GM12878 (cell line): ENCODE measurements at regions not wholly inside any gene's neighbourhood (a gene's known extent, or its start where the extent isn't known, plus 50 kb on each side); places are given as distances from the start of the nearest gene placed in this dataset.

ENCODE experiments used
- ATAC-seq: fragments of 200-7000 bp; cut with Tn5 transposase; 3 replicates; pipeline ENCODE4 v1.9.1; 2020; ENCODE audit warnings: mild to moderate bottlenecking, moderate library complexity
- BruUV-seq: library from RNA; stranded (reverse); fragments of 400-500 nt; replicated peaks from 2 replicates; lab custom pipeline; 2021; lab: Mats Ljungman, UMichigan
- CTCF ChIA-PET: fragments of 300-600 bp; sonication (Branson Sonifier 250); formaldehyde crosslinking; extraction: SDS; loops from one replicate; lab custom pipeline; 2021; ENCODE audit warnings: inconsistent platforms; lab: Yijun Ruan, JAX
- POLR2A ChIA-PET: fragments of 350-600 bp; formaldehyde crosslinking; extraction: SDS; loops from one replicate; lab custom pipeline; 2021; ENCODE audit warnings: inconsistent platforms; lab: Charles Lee
- RAD21 ChIA-PET: fragments of 300-600 bp; sonication (Branson Sonifier 250); formaldehyde crosslinking; loops from one replicate; lab custom pipeline; 2023; ENCODE audit warnings: antibody characterized with exemption; ENCODE audit not compliant: unreplicated experiment; lab: Charles Lee
- SMC1A ChIA-PET: fragments of 300-600 bp; sonication (Branson Sonifier 250); formaldehyde crosslinking; loops from one replicate; lab custom pipeline; 2023; ENCODE audit not compliant: unreplicated experiment, uncharacterized antibody; lab: Charles Lee
- DNase-seq: peaks from one replicate; pipeline ENCODE4 v3.0.0-alpha.2; 2011; ENCODE audit warnings: low read depth, low spot score
- FAIRE-seq: peaks from 3 replicates; lab custom pipeline; 2011; peaks lifted over from hg19 to GRCh38; lab: Jason Lieb, UNC
- H2AFZ ChIP-seq: 2 replicates; pipeline ENCODE4 v1.6.0; 2011; ENCODE audit warnings: low read depth, low read length, control low read depth; ENCODE audit not compliant: control insufficient read depth
- H3K27ac ChIP-seq: 2 replicates; pipeline ENCODE4 v1.5.1; 2011; ENCODE audit warnings: control low read depth; ENCODE audit not compliant: control insufficient read depth, insufficient read depth
- H3K27me3 ChIP-seq, 2 experiments: replicated peaks in 1 of 2; 2 replicates each; pipeline versions ENCODE4 v1.6.0 to v1.6.1; 2011; ENCODE audit warnings: low read length in 1 of 2; ENCODE audit not compliant: control insufficient read depth in 2 of 2, insufficient read depth in 2 of 2
- H3K36me3 ChIP-seq, 2 experiments: 2 replicates each; pipeline ENCODE4 v1.5.1; 2011; ENCODE audit warnings: low read length in 1 of 2; ENCODE audit not compliant: control insufficient read depth in 2 of 2, insufficient read depth in 2 of 2
- H3K4me1 ChIP-seq: 2 replicates; pipeline ENCODE4 v1.6.1; 2011; ENCODE audit warnings: mild to moderate bottlenecking, low read length, moderate library complexity, mixed read lengths; ENCODE audit not compliant: control insufficient read depth, insufficient read depth
- H3K4me2 ChIP-seq: 2 replicates; pipeline ENCODE4 v1.6.0; 2011; ENCODE audit warnings: control low read depth; ENCODE audit not compliant: control insufficient read depth, insufficient read depth
- H3K4me3 ChIP-seq: fragments of 200-600 bp; sonication (generic); 2 replicates; pipeline ENCODE4 v1.5.1; 2016
- H3K79me2 ChIP-seq: 2 replicates; pipeline ENCODE4 v1.6.0; 2011; ENCODE audit warnings: low read length; ENCODE audit not compliant: control insufficient read depth, insufficient read depth
- H3K9ac ChIP-seq: 2 replicates; pipeline ENCODE4 v1.8.0; 2011; ENCODE audit warnings: low read length, control low read depth, mixed read lengths; ENCODE audit not compliant: control insufficient read depth, insufficient read depth
- H3K9me3 ChIP-seq: replicated peaks from 3 replicates; pipeline ENCODE4 v1.5.1; 2011; ENCODE audit warnings: mild to moderate bottlenecking, low read length; ENCODE audit not compliant: control insufficient read depth, insufficient read depth
- H4K20me1 ChIP-seq: 2 replicates; pipeline ENCODE4 v1.6.0; 2011; ENCODE audit not compliant: control insufficient read depth, insufficient read depth
- CTCF ChIP-seq, 3 experiments: IDR thresholded peaks in 2 of 3; conservative IDR thresholded peaks in 1 of 3; 2 replicates each; pipeline ENCODE4 v1.5.1; 2011; ENCODE audit warnings: low read depth in 3 of 3, low read length in 3 of 3, mild to moderate bottlenecking in 3 of 3, control low read depth in 2 of 3, moderate library complexity in 2 of 3, inconsistent platforms in 1 of 3, mixed read lengths in 1 of 3; ENCODE audit not compliant: control insufficient read depth in 2 of 3, insufficient read depth in 1 of 3; ENCODE audit errors: extremely low read depth in 1 of 3
- IKZF2 ChIP-seq, 2 experiments: fragments of 450-650 bp; IDR thresholded peaks; 2 replicates each; pipeline ENCODE4 v1.6.1; 2017; ENCODE audit warnings: mild to moderate bottlenecking in 2 of 2, moderate library complexity in 2 of 2
- NR2C2 ChIP-seq: IDR thresholded peaks from 2 replicates; pipeline ENCODE4 v1.6.1; 2011; ENCODE audit warnings: borderline replicate concordance, low read depth; ENCODE audit not compliant: control insufficient read depth, insufficient read length
- RAD21 ChIP-seq: IDR thresholded peaks from 2 replicates; pipeline ENCODE4 v1.6.1; 2011; ENCODE audit warnings: mild to moderate bottlenecking, low read depth, low read length, moderate library complexity; ENCODE audit not compliant: insufficient read depth
- RFX5 ChIP-seq: IDR thresholded peaks from 2 replicates; pipeline ENCODE4 v1.6.1; 2011; ENCODE audit warnings: low read depth, low read length, improper control_type of control experiment
- SMC3 ChIP-seq: IDR thresholded peaks from 2 replicates; pipeline ENCODE4 v1.6.1; 2011; ENCODE audit warnings: low read length, improper control_type of control experiment, borderline replicate concordance
- USF2 ChIP-seq: IDR thresholded peaks from 2 replicates; pipeline ENCODE4 v1.6.1; 2011; ENCODE audit warnings: low read depth, low read length, improper control_type of control experiment, borderline replicate concordance
- WGBS: methylation state at CpG from one replicate; pipeline ENCODE4 v1.1.6; 2016; ENCODE audit warnings: low lambda C conversion rate; ENCODE audit not compliant: insufficient replicate concordance, insufficient coverage; ENCODE audit errors: missing lambda C conversion rate; 5-methylcytosine and 5-hydroxymethylcytosine counted together
- in situ Hi-C: fragments of 300-500 bp; cut with MboI; formaldehyde crosslinking; loops from 9 replicates; pipeline ENCODE4 v1.14.3; 2018; ENCODE audit warnings: mixed read lengths
- intact Hi-C: fragments of 100-400 bp; cut with micrococcal nuclease; formaldehyde crosslinking; loops from one replicate; pipeline ENCODE4 v1.14.2; 2022; ENCODE audit not compliant: unreplicated experiment

- Histone ChIP-seq H3K27me3 (no peaks in the 10 kb centered on the region), H3K9me3 (no peaks in the 10 kb centered on the region), H3K79me2 (no peaks in the 10 kb centered on the region), H3K4me2 (peak overlapping the region; percentile 40), H3K36me3 (no peaks in the 10 kb centered on the region), H3K4me3 (peak overlapping the region; percentile 51; the same call in 1 of the 2 replicates), H3K4me1 (peaks cover 12% of the 10 kb centered on the region), H4K20me1 (no peaks in the 10 kb centered on the region), H2AFZ (peak overlapping the region; percentile 8; the same call in 1 of the 2 replicates), H3K27ac (no peak overlapping the region), H3K9ac (no peak overlapping the region)
- peak; percentile 82 for FAIRE-seq
- ChIA-PET POLR2A (no interaction called here), SMC1A (interaction anchor here (1.1 to 1.2 kb wide), 2 partner anchors 11 to 93 kb away, joined by 3 to 5 read pairs; no protein-coding TSS in a partner anchor), CTCF (interaction anchor here (1.2 to 2.0 kb wide), 4 partner anchors 91 to 161 kb away, joined by 3 to 5 read pairs (median 4); no protein-coding TSS in a partner anchor), RAD21 (interaction anchor here (0.5 to 1.2 kb wide), 3 partner anchors 55 to 274 kb away, joined by 3 to 5 read pairs (median 3); no protein-coding TSS in a partner anchor)
- in situ Hi-C loops = no loop called here
- no TSS peak for BruUV-seq
- peak; percentile 33 for DNase-seq
- intact Hi-C loops = loop anchor here (5.0 kb wide), 1 partner anchor 94 kb away; no protein-coding TSS in a partner anchor
- WGBS = 0% methylated on average over 2 of the region's 2 CpGs
- TF ChIP-seq RFX5 (no peak), IKZF2 (IDR thresholded peaks at IDR 0.05) (0 out of 4 replicates have a peak, but pooled peaks of 1 of the 2 experiments have one; percentile 14)
- peak; percentile 71 for ATAC-seq
Observed at GRCh38 chr1:182303778-182304177, 87.8 kb downstream of the GLUL start.

GRCh38 chr1:182301467-182302198 is 90.0 kb downstream of the GLUL start:
- in situ Hi-C loops (no loop called here), intact Hi-C loops (loop anchor here (5.0 kb wide), 1 partner anchor 96 kb away; no protein-coding TSS in a partner anchor)
- peak; percentile 66 for ATAC-seq
- RAD21 ChIA-PET = interaction anchor here (1.1 to 1.2 kb wide), 2 partner anchors 154 to 158 kb away, joined by 4 to 5 read pairs; no protein-coding TSS in a partner anchor
- peaks cover 12% of the 10 kb centered on the region for H3K4me1 ChIP-seq
- H4K20me1 ChIP-seq = no peaks in the 10 kb centered on the region
- no peaks in the 10 kb centered on the region for H3K79me2 ChIP-seq
- TF ChIP-seq SMC3 = peak; percentile 15; the same call in 1 of the 2 replicates
- TF ChIP-seq RAD21 = peak; percentile 45; the same call in 1 of the 2 replicates
- TF ChIP-seq CTCF (IDR thresholded peaks at IDR 0.05 in 2 of 3, conservative IDR thresholded peaks at IDR 0.05 in 1 of 3; ENCODE audit: control insufficient read depth in 2 of 3, extremely low read depth in 1 of 3, insufficient read depth in 1 of 3, low read depth in 3 of 3, low read length in 3 of 3) = peak in 1 of 3 experiments; percentile 30; a peak in 1 of 6 replicates
- no peak for TF ChIP-seq NR2C2
- TF ChIP-seq USF2 = no peak
- TF ChIP-seq, all 136 proteins: peak for 3
- H3K9me3 ChIP-seq = no peaks in the 10 kb centered on the region
- POLR2A ChIA-PET = no interaction called here
- DNase-seq (no peak), FAIRE-seq (no peak)
- H3K36me3 ChIP-seq = no peaks in the 10 kb centered on the region
- H3K27ac ChIP-seq = no peak overlapping the region
- H3K27me3 ChIP-seq = no peaks in the 10 kb centered on the region
- SMC1A ChIA-PET = interaction anchor here (1.8 kb wide), 1 partner anchor 95 kb away, joined by 8 read pairs; no protein-coding TSS in a partner anchor
- no peak overlapping the region for H2AFZ ChIP-seq
- H3K4me2 ChIP-seq = no peak overlapping the region
- CTCF ChIA-PET = interaction anchor here (0.8 to 2.0 kb wide), 3 partner anchors 11 to 221 kb away, joined by 3 to 5 read pairs (median 4); no protein-coding TSS in a partner anchor
- no peak overlapping the region for H3K9ac ChIP-seq
- WGBS = 64% methylated on average over 9 of the region's 9 CpGs
- no TSS peak for BruUV-seq
- H3K4me3 ChIP-seq = no peak overlapping the region
